ENCODE measurements at regions not wholly inside any gene's neighbourhood (a gene's known extent, or its start where the extent isn't known, plus 50 kb on each side); places are given as distances from the start of the nearest gene placed in this dataset.
"Not testable (repeated sequence)": the region's sequence is repeated elsewhere in the genome, so short reads cannot be mapped to it uniquely, and the experiment has no call there.

- RAD21 ChIA-PET (ENCODE audit: unreplicated experiment), result no interaction called here
- H2AFZ ChIP-seq (ENCODE audit: control insufficient read depth, low read depth, low read length), result no peak overlapping the region
- H3K27ac ChIP-seq (ENCODE audit: control insufficient read depth, insufficient read depth), result no peak overlapping the region
- FAIRE-seq, result no peak
- POLR2A ChIA-PET, result interaction anchor here (0.6 to 0.7 kb wide), 2 partner anchors 39 to 477 kb away, joined by 3 read pairs; no protein-coding TSS in a partner anchor
- in situ Hi-C loops (cut with MboI) (no loop called here), intact Hi-C loops (cut with micrococcal nuclease; ENCODE audit: unreplicated experiment) (no loop called here)
- H3K4me1 ChIP-seq (ENCODE audit: control insufficient read depth, insufficient read depth, low read length), result no peaks in the 10 kb centered on the region
- DNase-seq (ENCODE audit: low read depth, low spot score), result no peak
- WGBS (ENCODE audit: insufficient coverage, insufficient replicate concordance, low lambda C conversion rate, missing lambda C conversion rate), result 0% methylated on average over 1 of the region's 1 CpG
- ATAC-seq, result no peak
- H3K27me3 ChIP-seq (replicated peaks in 1 of 2; ENCODE audit: control insufficient read depth in 2 of 2, insufficient read depth in 2 of 2, low read length in 1 of 2), result no peaks in the 10 kb centered on the region
- H3K4me3 ChIP-seq, result no peak overlapping the region
- BruUV-seq (replicated peaks), result no TSS peak
- no peaks in the 10 kb centered on the region for H3K36me3 ChIP-seq (ENCODE audit: control insufficient read depth in 2 of 2, insufficient read depth in 2 of 2, low read length in 1 of 2)
- no peak overlapping the region for H3K9ac ChIP-seq (ENCODE audit: control insufficient read depth, insufficient read depth, low read length)
- SMC1A ChIA-PET (ENCODE audit: uncharacterized antibody, unreplicated experiment), result interaction anchor here (0.8 to 1.1 kb wide), 2 partner anchors 10 to 125 kb away, joined by 3 to 4 read pairs; no protein-coding TSS in a partner anchor
- TF ChIP-seq IKZF1 (conservative IDR thresholded peaks at IDR 0.05), result no peak
- TF ChIP-seq RAD51 (IDR thresholded peaks at IDR 0.05), result no peak
- TF ChIP-seq NRF1 (conservative IDR thresholded peaks at IDR 0.05; ENCODE audit: low read depth, low read length), result no peak
- no peak for TF ChIP-seq FOXM1 (IDR thresholded peaks at IDR 0.05; ENCODE audit: low read depth, low read length)
- TF ChIP-seq NFYA (IDR thresholded peaks at IDR 0.05; ENCODE audit: borderline replicate concordance, low read depth, low read length), result no peak
- no peak for TF ChIP-seq POLR2AphosphoS5 (IDR thresholded peaks at IDR 0.05; ENCODE audit: low read length)
- TF ChIP-seq, protein P1, sequence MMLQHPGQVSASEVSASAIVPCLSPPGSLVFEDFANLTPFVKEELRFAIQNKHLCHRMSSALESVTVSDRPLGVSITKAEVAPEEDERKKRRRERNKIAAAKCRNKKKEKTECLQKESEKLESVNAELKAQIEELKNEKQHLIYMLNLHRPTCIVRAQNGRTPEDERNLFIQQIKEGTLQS (IDR thresholded peaks at IDR 0.05; ENCODE audit: borderline replicate concordance, extremely low read depth, low read depth, low read length), result no peak
- TF ChIP-seq POLR2A (IDR thresholded peaks at IDR 0.05; ENCODE audit: low read depth, low read length), result no peak
- TF ChIP-seq BCL11A (IDR thresholded peaks at IDR 0.05; ENCODE audit: low read depth, low read length), result no peak
- no peak for TF ChIP-seq MYB (IDR thresholded peaks at IDR 0.05; ENCODE audit: borderline replicate concordance, low read depth, low read length)
- no peak for TF ChIP-seq LARP7 (IDR thresholded peaks at IDR 0.05)
- no peak for TF ChIP-seq CEBPZ (IDR thresholded peaks at IDR 0.05; ENCODE audit: low read depth, low read length)
- TF ChIP-seq NFYB (IDR thresholded peaks at IDR 0.05; ENCODE audit: insufficient read depth, low read depth, low read length), result no peak
- no peak overlapping the region for H3K4me2 ChIP-seq (ENCODE audit: control insufficient read depth, insufficient read depth)
- H3K9me3 ChIP-seq (replicated peaks; ENCODE audit: control insufficient read depth, insufficient read depth, low read length), result no peaks in the 10 kb centered on the region; the same call in 2 of the 3 replicates
- no peaks in the 10 kb centered on the region for H4K20me1 ChIP-seq (ENCODE audit: control insufficient read depth, insufficient read depth)
- no peaks in the 10 kb centered on the region for H3K79me2 ChIP-seq (ENCODE audit: control insufficient read depth, insufficient read depth, low read length)
- CTCF ChIA-PET, result interaction anchor here (0.6 kb wide), 1 partner anchor 344 kb away, joined by 3 read pairs; no protein-coding TSS in a partner anchor
Observed at GRCh38 chr10:22801785-22802184, 87.4 kb upstream of the PIP4K2A start.

GRCh38 chr10:22797796-22798195 lies 83.4 kb upstream of the PIP4K2A start:
- CTCF ChIA-PET, result interaction anchor here (0.7 kb wide), 1 partner anchor 240 kb away, joined by 3 read pairs; no protein-coding TSS in a partner anchor
- intact Hi-C loops (cut with micrococcal nuclease; ENCODE audit: unreplicated experiment); ATAC-seq; H3K9ac ChIP-seq (ENCODE audit: control insufficient read depth, insufficient read depth, low read length); in situ Hi-C loops (cut with MboI); DNase-seq (ENCODE audit: low read depth, low spot score); H3K27ac ChIP-seq (ENCODE audit: control insufficient read depth, insufficient read depth); H3K4me2 ChIP-seq (ENCODE audit: control insufficient read depth, insufficient read depth); POLR2A ChIA-PET; H3K79me2 ChIP-seq (ENCODE audit: control insufficient read depth, insufficient read depth, low read length); SMC1A ChIA-PET (ENCODE audit: uncharacterized antibody, unreplicated experiment); H2AFZ ChIP-seq (ENCODE audit: control insufficient read depth, low read depth, low read length); H4K20me1 ChIP-seq (ENCODE audit: control insufficient read depth, insufficient read depth); BruUV-seq (replicated peaks); H3K4me3 ChIP-seq; FAIRE-seq; H3K27me3 ChIP-seq (replicated peaks in 1 of 2; ENCODE audit: control insufficient read depth in 2 of 2, insufficient read depth in 2 of 2, low read length in 1 of 2); H3K4me1 ChIP-seq (ENCODE audit: control insufficient read depth, insufficient read depth, low read length); H3K36me3 ChIP-seq (ENCODE audit: control insufficient read depth in 2 of 2, insufficient read depth in 2 of 2, low read length in 1 of 2); H3K9me3 ChIP-seq (replicated peaks; ENCODE audit: control insufficient read depth, insufficient read depth, low read length); RAD21 ChIA-PET (ENCODE audit: unreplicated experiment): not testable (repeated sequence)
- 5% methylated on average over 1 of the region's 1 CpG for WGBS (ENCODE audit: insufficient coverage, insufficient replicate concordance, low lambda C conversion rate, missing lambda C conversion rate)
